Stimulated activated CD8-positive, alpha-beta memory T cell treated with anti-CD3 and anti-CD28 coated beads, Interleukin-2, amount 100 ng/mL, for 48 hours (primary cell): ENCODE measurements at regions not wholly inside any gene's neighbourhood (a gene's known extent, or its start where the extent isn't known, plus 50 kb on each side); places are given as distances from the start of the nearest gene placed in this dataset.
"Not testable (repeated sequence)": the region's sequence is repeated elsewhere in the genome, so short reads cannot be mapped to it uniquely, and the experiment has no call there.

Source experiments
- DNase-seq, 2 donors: peaks; one replicate each; pipeline ENCODE4 v3.0.0-alpha.2; 2020; ENCODE audit warnings: low read depth in 2 of 2

GRCh38 chr16:29330623-29331022, 75.9 kb downstream of the NPIPB11 start:
- DNase-seq, result not testable (repeated sequence)

- not testable (repeated sequence) for DNase-seq
Observed at GRCh38 chr16:29328528-29328927, 78.0 kb downstream of the NPIPB11 start.

- not testable (repeated sequence) for DNase-seq
Observed at GRCh38 chr16:29327631-29328408, 78.7 kb downstream of the NPIPB11 start.

GRCh38 chr16:29326164-29327125, 80.1 kb downstream of the NPIPB11 start:
- not testable (repeated sequence) for DNase-seq

- not testable (repeated sequence) for DNase-seq
Observed at GRCh38 chr16:29323725-29324124, 82.8 kb downstream of the NPIPB11 start.

- DNase-seq, result no peak
Observed at GRCh38 chr16:29321585-29321984, 84.9 kb downstream of the NPIPB11 start.

GRCh38 chr16:29321000-29321393, 85.5 kb downstream of the NPIPB11 start:
- no peak for DNase-seq

GRCh38 chr16:29320274-29320999, 86.1 kb downstream of the NPIPB11 start:
- DNase-seq, result no peak

- DNase-seq, result no peak
Observed at GRCh38 chr16:29319726-29320125, 86.8 kb downstream of the NPIPB11 start.

- DNase-seq, result not testable (repeated sequence)
Observed at GRCh38 chr16:29318561-29318968, 87.9 kb downstream of the NPIPB11 start.

- DNase-seq, result no peak
Observed at GRCh38 chr16:29318037-29318436, 88.5 kb downstream of the NPIPB11 start.

GRCh38 chr16:29317269-29317668, 89.2 kb downstream of the NPIPB11 start:
- DNase-seq, result no peak

- DNase-seq, result no peak
Observed at GRCh38 chr16:29316761-29317183, 89.7 kb downstream of the NPIPB11 start.

GRCh38 chr16:29315916-29316517, 90.5 kb downstream of the NPIPB11 start:
- DNase-seq, result no peak

- no peak for DNase-seq
Observed at GRCh38 chr16:29315046-29315445, 91.5 kb downstream of the NPIPB11 start.

GRCh38 chr16:29314292-29314934, 92.1 kb downstream of the NPIPB11 start:
- no peak for DNase-seq

- DNase-seq, result no peak
Observed at GRCh38 chr16:29313559-29314048, 92.9 kb downstream of the NPIPB11 start.

- no peak for DNase-seq
Observed at GRCh38 chr16:29312835-29313558, 93.5 kb downstream of the NPIPB11 start.

- not testable (repeated sequence) for DNase-seq
Observed at GRCh38 chr16:29312345-29312675, 94.2 kb downstream of the NPIPB11 start.
